MM.1S (cell line): ENCODE measurements at regions not wholly inside any gene's neighbourhood (a gene's known extent, or its start where the extent isn't known, plus 50 kb on each side); places are given as distances from the start of the nearest gene placed in this dataset.

Experiments used
- DNase-seq: peaks from one replicate; pipeline ENCODE4 v3.0.0-alpha.2; 2015
- H2AFZ ChIP-seq: fragments of 300-600 bp; sonication (generic); 2 replicates; pipeline ENCODE4 v1.6.0; 2016; ENCODE audit warnings: antibody characterized with exemption, low read length
- H3F3A ChIP-seq: fragments of 300-600 bp; sonication (generic); 2 replicates; pipeline ENCODE4 v1.6.1; 2016; ENCODE audit warnings: mild to moderate bottlenecking, antibody characterized with exemption, low read length, moderate library complexity, mixed read lengths; ENCODE audit not compliant: insufficient read depth
- H3K27ac ChIP-seq: fragments of 300-600 bp; sonication (generic); 2 replicates; pipeline ENCODE4 v1.5.1; 2016; ENCODE audit warnings: mild to moderate bottlenecking, low read length
- H3K27me3 ChIP-seq: fragments of 300-600 bp; sonication (generic); replicated peaks from 2 replicates; pipeline ENCODE4 v1.6.0; 2016; ENCODE audit warnings: low read length; ENCODE audit not compliant: insufficient read depth
- H3K36me3 ChIP-seq: fragments of 300-600 bp; sonication (generic); replicated peaks from 2 replicates; pipeline ENCODE4 v1.6.1; 2016; ENCODE audit warnings: mild to moderate bottlenecking, low read length, mixed read lengths; ENCODE audit not compliant: insufficient read depth
- H3K4me1 ChIP-seq: fragments of 300-600 bp; sonication (generic); 2 replicates; pipeline ENCODE4 v1.6.1; 2016; ENCODE audit warnings: low read length, mixed read lengths
- H3K4me2 ChIP-seq: fragments of 300-600 bp; sonication (generic); 2 replicates; pipeline ENCODE4 v1.6.0; 2016; ENCODE audit warnings: low read depth, low read length
- H3K4me3 ChIP-seq: fragments of 300-600 bp; sonication (generic); 2 replicates; pipeline ENCODE4 v1.5.1; 2016; ENCODE audit warnings: low read length, mixed read lengths
- H3K79me2 ChIP-seq: fragments of 300-600 bp; sonication (generic); 2 replicates; pipeline ENCODE4 v1.6.1; 2016; ENCODE audit warnings: mixed run types, low read length, mixed read lengths
- H3K9ac ChIP-seq: fragments of 300-600 bp; sonication (generic); 2 replicates; pipeline ENCODE4 v1.6.1; 2016; ENCODE audit warnings: low read length, mixed read lengths
- H3K9me2 ChIP-seq: fragments of 300-600 bp; sonication (generic); replicated peaks from 2 replicates; pipeline ENCODE4 v1.6.1; 2016; ENCODE audit warnings: mild to moderate bottlenecking, low read length, mixed read lengths; ENCODE audit not compliant: insufficient read depth
- H3K9me3 ChIP-seq: fragments of 300-600 bp; sonication (generic); replicated peaks from 2 replicates; pipeline ENCODE4 v1.6.1; 2016; ENCODE audit warnings: mild to moderate bottlenecking, low read length, mixed read lengths; ENCODE audit not compliant: insufficient read depth
- H4K20me1 ChIP-seq: fragments of 300-600 bp; sonication (generic); 2 replicates; pipeline ENCODE4 v1.6.1; 2016; ENCODE audit warnings: mild to moderate bottlenecking, low read length, moderate library complexity, mixed read lengths; ENCODE audit not compliant: insufficient read depth
- CTCF ChIP-seq: fragments of 300-600 bp; sonication (generic); IDR thresholded peaks from 2 replicates; pipeline ENCODE4 v1.5.1; 2016; ENCODE audit warnings: antibody characterized with exemption, low read length, mixed read lengths
- EZH2 ChIP-seq: fragments of 300-600 bp; sonication (generic); optimal IDR thresholded peaks from 2 replicates; pipeline ENCODE3; 2017; ENCODE audit warnings: low read depth, mild to moderate bottlenecking, antibody characterized with exemption, low read length, mixed read lengths
- EZH2phosphoT487 ChIP-seq: fragments of 300-600 bp; sonication (generic); IDR thresholded peaks from 2 replicates; pipeline ENCODE4 v1.6.1; 2018; ENCODE audit warnings: antibody characterized with exemption, low read length

- Histone ChIP-seq H3K79me2 (no peaks in the 10 kb centered on the region), H4K20me1 (no peaks in the 10 kb centered on the region), H3K36me3 (no peaks in the 10 kb centered on the region), H2AFZ (no peak overlapping the region), H3K9ac (no peak overlapping the region), H3K4me3 (no peak overlapping the region), H3K27me3 (no peaks in the 10 kb centered on the region), H3K4me1 (no peaks in the 10 kb centered on the region), H3K4me2 (no peak overlapping the region), H3K27ac (no peak overlapping the region), H3F3A (no peaks in the 10 kb centered on the region), H3K9me2 (no peaks in the 10 kb centered on the region), H3K9me3 (no peaks in the 10 kb centered on the region)
- no peak for DNase-seq
- TF ChIP-seq CTCF = no peak
These were observed 167.7 kb upstream of the MRPS30 start for GRCh38 chr5:44640945-44641456.

GRCh38 chr5:44637916-44638869, 170.6 kb upstream of the MRPS30 start:
- Histone ChIP-seq H3K79me2 (no peaks in the 10 kb centered on the region), H3K27ac (no peak overlapping the region), H4K20me1 (no peaks in the 10 kb centered on the region), H3K4me1 (no peaks in the 10 kb centered on the region), H3K9me3 (no peaks in the 10 kb centered on the region), H3F3A (no peaks in the 10 kb centered on the region), H3K9me2 (no peaks in the 10 kb centered on the region), H3K27me3 (no peaks in the 10 kb centered on the region), H3K36me3 (no peaks in the 10 kb centered on the region), H3K4me2 (no peak overlapping the region), H3K4me3 (no peak overlapping the region), H2AFZ (no peak overlapping the region), H3K9ac (no peak overlapping the region)
- no peak for DNase-seq
- no peak for TF ChIP-seq EZH2
- no peak for TF ChIP-seq EZH2phosphoT487
- TF ChIP-seq CTCF = no peak

- DNase-seq = no peak
- Histone ChIP-seq H3K4me2 (no peak overlapping the region), H3K9me2 (no peaks in the 10 kb centered on the region), H2AFZ (no peak overlapping the region), H3K4me3 (no peak overlapping the region), H3K4me1 (no peaks in the 10 kb centered on the region), H3F3A (no peaks in the 10 kb centered on the region), H3K9me3 (no peaks in the 10 kb centered on the region), H3K79me2 (no peaks in the 10 kb centered on the region), H3K27me3 (no peaks in the 10 kb centered on the region), H3K36me3 (no peaks in the 10 kb centered on the region), H3K9ac (no peak overlapping the region), H3K27ac (no peak overlapping the region), H4K20me1 (no peaks in the 10 kb centered on the region)
- TF ChIP-seq CTCF (no peak), EZH2 (no peak), EZH2phosphoT487 (no peak)
These were observed 176.4 kb upstream of the MRPS30 start for GRCh38 chr5:44632344-44632743.
